GM06990 (cell line): ENCODE measurements at regions not wholly inside any gene's neighbourhood (a gene's known extent, or its start where the extent isn't known, plus 50 kb on each side); places are given as distances from the start of the nearest gene placed in this dataset.

ENCODE experiments used
- DNase-seq: peaks from one replicate; pipeline ENCODE4 v3.0.0-alpha.2; 2011; ENCODE audit not compliant: insufficient read length; ENCODE audit errors: extremely low read depth
- H3K27me3 ChIP-seq: replicated peaks from 2 replicates; pipeline ENCODE4 v1.6.0; 2011; ENCODE audit warnings: low read length; ENCODE audit not compliant: control insufficient read depth, insufficient read depth
- H3K36me3 ChIP-seq: 2 replicates; pipeline ENCODE4 v1.5.1; 2011; ENCODE audit warnings: low read length; ENCODE audit not compliant: control insufficient read depth, insufficient read depth
- H3K4me3 ChIP-seq: replicated peaks from 2 replicates; pipeline ENCODE4 v1.5.1; 2011; ENCODE audit warnings: low read depth, mild to moderate bottlenecking, control low read depth, low read length
- CTCF ChIP-seq: IDR thresholded peaks from 2 replicates; pipeline ENCODE4 v1.5.1; 2011; ENCODE audit warnings: low read length, control low read depth, mild to moderate bottlenecking, inconsistent platforms; ENCODE audit not compliant: insufficient read depth, poor library complexity, severe bottlenecking

- Histone ChIP-seq H3K27me3 (no peaks in the 10 kb centered on the region), H3K4me3 (no peak overlapping the region), H3K36me3 (no peaks in the 10 kb centered on the region)
- DNase-seq = no peak
- no peak for TF ChIP-seq CTCF
Observed at GRCh38 chr10:4343873-4344272, 482.1 kb upstream of the AKR1E2 start.

DNA sequence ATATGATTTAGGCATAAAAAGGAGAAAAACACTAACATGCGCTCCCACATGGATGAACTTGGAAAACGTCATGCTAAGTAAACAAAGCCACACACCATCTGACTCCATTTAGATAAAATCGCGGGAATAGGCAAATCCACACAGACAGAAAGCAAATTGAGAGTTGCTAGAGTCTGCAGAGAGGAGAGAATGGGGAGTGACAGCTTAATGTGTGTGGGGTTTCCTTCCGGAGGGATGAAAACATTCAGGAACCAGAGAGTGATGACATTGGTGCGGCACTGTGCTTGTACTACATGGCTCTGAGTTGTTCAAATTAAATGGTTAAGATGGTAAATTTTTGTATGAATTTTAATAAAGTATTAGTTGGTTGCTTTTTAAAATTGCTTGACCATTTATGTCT lies 482.9 kb upstream of the AKR1E2 start:
- no peak for DNase-seq
- Histone ChIP-seq H3K36me3 (no peaks in the 10 kb centered on the region), H3K27me3 (no peaks in the 10 kb centered on the region), H3K4me3 (no peak overlapping the region)
- TF ChIP-seq CTCF = no peak

- TF ChIP-seq CTCF = no peak
- H3K36me3 ChIP-seq = no peaks in the 10 kb centered on the region
- H3K4me3 ChIP-seq = no peak overlapping the region
- H3K27me3 ChIP-seq = no peaks in the 10 kb centered on the region
- DNase-seq = no peak
Observed at GRCh38 chr10:4338768-4339167, 487.2 kb upstream of the AKR1E2 start.

GRCh38 chr10:4337563-4337962 lies 488.4 kb upstream of the AKR1E2 start:
- no peak for DNase-seq
- Histone ChIP-seq H3K4me3 (no peak overlapping the region), H3K27me3 (no peaks in the 10 kb centered on the region), H3K36me3 (no peaks in the 10 kb centered on the region)
- no peak for TF ChIP-seq CTCF

GRCh38 chr10:4334871-4335270 lies 491.1 kb upstream of the AKR1E2 start:
- no peak overlapping the region for H3K4me3 ChIP-seq
- no peaks in the 10 kb centered on the region for H3K36me3 ChIP-seq
- H3K27me3 ChIP-seq = no peaks in the 10 kb centered on the region
- DNase-seq = no peak
- no peak for TF ChIP-seq CTCF

- Histone ChIP-seq H3K36me3 (no peaks in the 10 kb centered on the region), H3K4me3 (no peak overlapping the region), H3K27me3 (no peaks in the 10 kb centered on the region)
- TF ChIP-seq CTCF = no peak
- no peak for DNase-seq
Observed at GRCh38 chr10:4334015-4334414, 492.0 kb upstream of the AKR1E2 start.
